Activated CD4-positive, alpha-beta memory T cell treated with anti-CD3 and anti-CD28 coated beads for 36 hours (primary cell): ENCODE measurements at regions not wholly inside any gene's neighbourhood (a gene's known extent, or its start where the extent isn't known, plus 50 kb on each side); places are given as distances from the start of the nearest gene placed in this dataset.
"Not testable (repeated sequence)": the region's sequence is repeated elsewhere in the genome, so short reads cannot be mapped to it uniquely, and the experiment has no call there.

Experiments used
- CTCF ChIA-PET: fragments of 350-600 bp; sonication (Branson Sonifier 250); formaldehyde crosslinking; loops from one replicate; lab custom pipeline; 2021; ENCODE audit warnings: antibody characterized with exemption, inconsistent platforms; lab: Charles Lee
- POLR2A ChIA-PET: fragments of 350-600 bp; sonication (Branson Sonifier 250); formaldehyde crosslinking; loops from one replicate; lab custom pipeline; 2021; ENCODE audit warnings: antibody characterized with exemption; lab: Charles Lee
- DNase-seq: peaks from one replicate; pipeline ENCODE4 v3.0.0-alpha.2; 2020
- H3K27ac Mint-ChIP-seq: one replicate; pipeline ENCODE4 v1.8.0; 2021; ENCODE audit warnings: mixed read lengths
- H3K27me3 Mint-ChIP-seq: one replicate; pipeline ENCODE4 v1.8.0; 2021; ENCODE audit warnings: mixed read lengths
- H3K36me3 Mint-ChIP-seq: one replicate; pipeline ENCODE4 v1.8.0; 2021; ENCODE audit warnings: mixed read lengths
- H3K4me1 Mint-ChIP-seq: one replicate; pipeline ENCODE4 v1.8.0; 2021; ENCODE audit warnings: low read depth, mixed read lengths
- H3K4me3 Mint-ChIP-seq: one replicate; pipeline ENCODE4 v1.8.0; 2021; ENCODE audit warnings: mild to moderate bottlenecking, mixed read lengths
- H3K9me3 Mint-ChIP-seq: one replicate; pipeline ENCODE4 v1.8.0; 2021; ENCODE audit warnings: mixed read lengths
- intact Hi-C: fragments of 100-400 bp; cut with micrococcal nuclease; formaldehyde crosslinking; loops from one replicate; pipeline ENCODE4 v1.15.1; 2023

- ChIA-PET POLR2A (no interaction called here), CTCF (no interaction called here)
- Mint-ChIP-seq H3K36me3 (no peaks in the 10 kb centered on the region), H3K9me3 (no peaks in the 10 kb centered on the region), H3K4me1 (peaks cover 22% of the 10 kb centered on the region), H3K27ac (no peak overlapping the region), H3K4me3 (no peak overlapping the region), H3K27me3 (no peaks in the 10 kb centered on the region)
- no peak for DNase-seq
- intact Hi-C loops: no loop called here
Observed at GRCh38 chr12:67786086-67786485, 137.5 kb downstream of the DYRK2 start.

GRCh38 chr12:67788118-67788517, 139.6 kb downstream of the DYRK2 start:
- Mint-ChIP-seq H3K27me3 (no peaks in the 10 kb centered on the region), H3K9me3 (peaks cover 8% of the 10 kb centered on the region), H3K27ac (no peak overlapping the region), H3K36me3 (peaks cover 9% of the 10 kb centered on the region), H3K4me1 (peaks cover 16% of the 10 kb centered on the region), H3K4me3 (no peak overlapping the region)
- intact Hi-C loops: no loop called here
- CTCF ChIA-PET: interaction anchor here (0.6 kb wide), 1 partner anchor 158 kb away, joined by 3 read pairs; no protein-coding TSS in a partner anchor
- DNase-seq: no peak
- POLR2A ChIA-PET: no interaction called here

- H3K27me3 Mint-ChIP-seq: no peaks in the 10 kb centered on the region
- peaks cover 9% of the 10 kb centered on the region for H3K36me3 Mint-ChIP-seq
- H3K4me3 Mint-ChIP-seq: no peak overlapping the region
- H3K4me1 Mint-ChIP-seq: peaks cover 8% of the 10 kb centered on the region
- peaks cover 8% of the 10 kb centered on the region for H3K9me3 Mint-ChIP-seq
- ChIA-PET POLR2A (no interaction called here), CTCF (interaction anchor here (0.6 to 1.4 kb wide), 2 partner anchors 10 to 431 kb away, joined by 3 read pairs; no protein-coding TSS in a partner anchor)
- no peak overlapping the region for H3K27ac Mint-ChIP-seq
- DNase-seq: no peak
- intact Hi-C loops: no loop called here
Observed at GRCh38 chr12:67789266-67789665, 140.7 kb downstream of the DYRK2 start.

GRCh38 chr12:67790660-67791059, 142.1 kb downstream of the DYRK2 start:
- ChIA-PET POLR2A (no interaction called here), CTCF (interaction anchor here (0.7 kb wide), 1 partner anchor 152 kb away, joined by 3 read pairs; no protein-coding TSS in a partner anchor)
- H3K9me3 Mint-ChIP-seq: peaks cover 8% of the 10 kb centered on the region
- no peak for DNase-seq
- no peak overlapping the region for H3K4me3 Mint-ChIP-seq
- peaks cover 8% of the 10 kb centered on the region for H3K4me1 Mint-ChIP-seq
- H3K27me3 Mint-ChIP-seq: no peaks in the 10 kb centered on the region
- H3K27ac Mint-ChIP-seq: no peak overlapping the region
- H3K36me3 Mint-ChIP-seq: peaks cover 9% of the 10 kb centered on the region
- intact Hi-C loops: no loop called here

- H3K27me3 Mint-ChIP-seq, POLR2A ChIA-PET, H3K36me3 Mint-ChIP-seq, DNase-seq, H3K9me3 Mint-ChIP-seq, intact Hi-C loops, H3K4me3 Mint-ChIP-seq, H3K27ac Mint-ChIP-seq, H3K4me1 Mint-ChIP-seq: not testable (repeated sequence)
- CTCF ChIA-PET: interaction anchor here (1.2 kb wide), 1 partner anchor 152 kb away, joined by 4 read pairs; no protein-coding TSS in a partner anchor
Observed at GRCh38 chr12:67791362-67791761, 142.8 kb downstream of the DYRK2 start.

- Mint-ChIP-seq H3K4me3 (no peak overlapping the region), H3K27ac (no peak overlapping the region), H3K9me3 (peaks cover 8% of the 10 kb centered on the region), H3K36me3 (peaks cover 9% of the 10 kb centered on the region), H3K27me3 (no peaks in the 10 kb centered on the region), H3K4me1 (peaks cover 8% of the 10 kb centered on the region)
- ChIA-PET CTCF (interaction anchor here (1.2 kb wide), 1 partner anchor 151 kb away, joined by 4 read pairs; no protein-coding TSS in a partner anchor), POLR2A (no interaction called here)
- intact Hi-C loops: no loop called here
- peak; percentile 33 for DNase-seq
Observed at GRCh38 chr12:67792185-67792584, 143.6 kb downstream of the DYRK2 start.

- intact Hi-C loops: no loop called here
- peaks cover 12% of the 10 kb centered on the region for H3K4me1 Mint-ChIP-seq
- CTCF ChIA-PET: no interaction called here
- H3K4me3 Mint-ChIP-seq: no peak overlapping the region
- H3K27ac Mint-ChIP-seq: no peak overlapping the region
- POLR2A ChIA-PET: no interaction called here
- H3K36me3 Mint-ChIP-seq: peaks cover 9% of the 10 kb centered on the region
- H3K27me3 Mint-ChIP-seq: no peaks in the 10 kb centered on the region
- no peak for DNase-seq
- H3K9me3 Mint-ChIP-seq: peaks cover 8% of the 10 kb centered on the region
Observed at GRCh38 chr12:67794161-67794560, 145.6 kb downstream of the DYRK2 start.

- Mint-ChIP-seq H3K27ac (no peak overlapping the region), H3K4me3 (no peak overlapping the region), H3K36me3 (peaks cover 9% of the 10 kb centered on the region), H3K9me3 (peaks cover 8% of the 10 kb centered on the region), H3K4me1 (peaks cover 11% of the 10 kb centered on the region), H3K27me3 (no peaks in the 10 kb centered on the region)
- intact Hi-C loops: no loop called here
- CTCF ChIA-PET: interaction anchor here (1.0 kb wide), 1 partner anchor 148 kb away, joined by 3 read pairs; no protein-coding TSS in a partner anchor
- no peak for DNase-seq
- POLR2A ChIA-PET: no interaction called here
Observed at GRCh38 chr12:67795236-67795635, 146.7 kb downstream of the DYRK2 start.

- Mint-ChIP-seq H3K9me3 (no peaks in the 10 kb centered on the region), H3K36me3 (no peaks in the 10 kb centered on the region), H3K4me1 (peaks cover 20% of the 10 kb centered on the region), H3K27me3 (no peaks in the 10 kb centered on the region), H3K4me3 (no peak overlapping the region), H3K27ac (no peak overlapping the region)
- no peak for DNase-seq
- ChIA-PET POLR2A (no interaction called here), CTCF (no interaction called here)
- intact Hi-C loops: no loop called here
Observed at GRCh38 chr12:67797185-67797741, 148.7 kb downstream of the DYRK2 start.

GRCh38 chr12:67797753-67798152, 149.2 kb downstream of the DYRK2 start:
- POLR2A ChIA-PET: no interaction called here
- Mint-ChIP-seq H3K4me1 (peaks cover 23% of the 10 kb centered on the region), H3K9me3 (no peaks in the 10 kb centered on the region), H3K27ac (no peak overlapping the region), H3K27me3 (no peaks in the 10 kb centered on the region), H3K36me3 (no peaks in the 10 kb centered on the region), H3K4me3 (no peak overlapping the region)
- no peak for DNase-seq
- CTCF ChIA-PET: no interaction called here
- intact Hi-C loops: no loop called here

- POLR2A ChIA-PET: no interaction called here
- H3K27me3 Mint-ChIP-seq: no peaks in the 10 kb centered on the region
- CTCF ChIA-PET: interaction anchor here (0.8 kb wide), 1 partner anchor 9 kb away, joined by 3 read pairs; no protein-coding TSS in a partner anchor
- no peaks in the 10 kb centered on the region for H3K9me3 Mint-ChIP-seq
- intact Hi-C loops: no loop called here
- peaks cover 24% of the 10 kb centered on the region for H3K4me1 Mint-ChIP-seq
- H3K4me3 Mint-ChIP-seq: no peak overlapping the region
- no peaks in the 10 kb centered on the region for H3K36me3 Mint-ChIP-seq
- DNase-seq: no peak
- H3K27ac Mint-ChIP-seq: no peak overlapping the region
Observed at GRCh38 chr12:67798768-67799167, 150.2 kb downstream of the DYRK2 start.

GRCh38 chr12:67802731-67803130, 154.2 kb downstream of the DYRK2 start:
- no peak overlapping the region for H3K4me3 Mint-ChIP-seq
- intact Hi-C loops: loop anchor here (5.0 to 10.0 kb wide), 3 partner anchors 150 to 445 kb away; no protein-coding TSS in a partner anchor
- H3K9me3 Mint-ChIP-seq: no peaks in the 10 kb centered on the region
- no peaks in the 10 kb centered on the region for H3K27me3 Mint-ChIP-seq
- no peaks in the 10 kb centered on the region for H3K36me3 Mint-ChIP-seq
- CTCF ChIA-PET: no interaction called here
- POLR2A ChIA-PET: no interaction called here
- no peak for DNase-seq
- H3K4me1 Mint-ChIP-seq: peaks cover 30% of the 10 kb centered on the region
- no peak overlapping the region for H3K27ac Mint-ChIP-seq
